ENCODE measurements at regions not wholly inside any gene's neighbourhood (a gene's known extent, or its start where the extent isn't known, plus 50 kb on each side); places are given as distances from the start of the nearest gene placed in this dataset.

DNA sequence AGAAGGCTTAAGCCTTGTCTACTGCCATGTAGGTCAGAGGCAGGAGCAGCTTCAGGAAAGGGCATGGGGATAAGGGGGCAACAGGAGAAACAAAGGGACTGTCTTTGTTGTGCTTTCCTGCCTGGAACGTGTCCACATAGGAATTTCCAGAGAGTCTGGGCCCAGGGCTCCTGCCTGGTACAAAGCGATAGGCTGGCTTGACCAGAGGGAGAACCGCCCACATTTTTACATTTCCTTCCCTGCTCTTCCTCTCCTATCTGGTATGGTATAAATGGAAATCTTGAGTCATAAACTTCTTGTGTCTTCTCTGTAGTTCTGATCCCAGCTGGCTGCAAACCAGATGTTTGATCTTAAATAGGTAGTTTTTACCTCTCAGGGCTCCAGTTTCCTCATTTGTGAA is 414.8 kb downstream of the HRH4 start:
- Histone ChIP-seq H3K4me1 (no peaks in the 10 kb centered on the region), H3K4me3 (no peak overlapping the region), H3K27ac (no peak overlapping the region), H3K36me3 (no peaks in the 10 kb centered on the region), H3K27me3 (peaks cover 0 to under 1% (median 0%) of the 10 kb centered on the region in 4 donors), H3K9me3 (no peaks in the 10 kb centered on the region)
- DNase-seq, result no peak
- WGBS, 2 donors, result 59 to 62% methylated on average over 3 of the region's 3 CpGs
- no peak for ATAC-seq
- no peak for TF ChIP-seq CTCF (IDR thresholded peaks at IDR 0.05)
- intact Hi-C loops (cut with DNase I), result no loop called here
- no peak for FAIRE-seq

DNA sequence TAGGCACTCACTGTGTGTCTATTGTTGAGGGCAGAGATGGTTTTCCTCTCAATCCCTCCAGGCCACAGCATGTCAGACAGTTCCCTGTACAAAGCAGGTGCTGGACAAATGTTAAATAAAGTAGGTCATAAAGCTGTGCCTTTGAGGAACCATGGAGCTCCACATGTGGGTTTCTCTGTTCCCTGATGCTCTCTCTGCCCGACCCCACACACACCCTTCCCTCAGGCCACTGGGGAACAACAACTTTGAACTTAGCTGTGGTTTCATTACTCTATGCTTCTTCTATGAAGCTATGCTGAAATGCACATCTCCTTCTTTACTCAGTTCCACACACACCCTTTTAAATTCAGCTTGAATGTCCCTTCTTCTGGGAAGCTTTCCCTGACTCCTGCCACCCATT is 415.3 kb downstream of the HRH4 start:
- no peaks in the 10 kb centered on the region for H3K27me3 ChIP-seq
- H3K27ac ChIP-seq, result no peak overlapping the region
- H3K36me3 ChIP-seq, result no peaks in the 10 kb centered on the region
- no peaks in the 10 kb centered on the region for H3K9me3 ChIP-seq
- intact Hi-C loops (cut with DNase I), result no loop called here
- WGBS, 2 donors, result 24 to 25% methylated on average over 1 of the region's 1 CpG
- ATAC-seq, result no peak
- TF ChIP-seq CTCF (IDR thresholded peaks at IDR 0.05), result no peak
- no peak overlapping the region for H3K4me3 ChIP-seq
- DNase-seq, result no peak
- no peak for FAIRE-seq
- H3K4me1 ChIP-seq, result no peaks in the 10 kb centered on the region

DNA sequence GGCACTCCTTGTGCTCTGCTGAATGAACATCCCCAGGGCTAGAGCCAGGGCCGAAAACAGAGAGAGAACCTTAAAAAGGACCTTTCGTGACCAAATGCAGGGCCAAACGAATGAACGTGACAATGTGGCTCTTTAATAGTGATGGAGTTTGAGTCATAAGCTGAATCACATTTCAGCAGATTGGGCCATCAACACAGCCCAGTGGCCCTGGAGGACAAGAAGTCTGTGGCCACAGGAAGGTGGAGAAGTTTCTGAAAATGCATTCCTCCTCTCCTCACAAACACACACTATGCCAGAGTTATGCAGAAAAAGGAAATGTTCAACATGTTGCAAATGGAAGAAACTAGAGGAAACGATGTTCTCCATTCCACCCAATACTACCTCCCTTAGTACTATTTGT is 415.8 kb downstream of the HRH4 start:
- intact Hi-C loops (cut with DNase I), result no loop called here
- ATAC-seq, result no peak
- no peaks in the 10 kb centered on the region for H3K9me3 ChIP-seq
- H3K36me3 ChIP-seq, result no peaks in the 10 kb centered on the region
- WGBS, 2 donors, result 58 to 82% methylated on average over 5 of the region's 5 CpGs
- no peak for TF ChIP-seq CTCF (IDR thresholded peaks at IDR 0.05)
- H3K4me1 ChIP-seq, result no peaks in the 10 kb centered on the region
- no peak overlapping the region for H3K4me3 ChIP-seq
- H3K27ac ChIP-seq, result no peak overlapping the region
- FAIRE-seq, result no peak
- DNase-seq, result no peak
- H3K27me3 ChIP-seq, result no peaks in the 10 kb centered on the region

DNA sequence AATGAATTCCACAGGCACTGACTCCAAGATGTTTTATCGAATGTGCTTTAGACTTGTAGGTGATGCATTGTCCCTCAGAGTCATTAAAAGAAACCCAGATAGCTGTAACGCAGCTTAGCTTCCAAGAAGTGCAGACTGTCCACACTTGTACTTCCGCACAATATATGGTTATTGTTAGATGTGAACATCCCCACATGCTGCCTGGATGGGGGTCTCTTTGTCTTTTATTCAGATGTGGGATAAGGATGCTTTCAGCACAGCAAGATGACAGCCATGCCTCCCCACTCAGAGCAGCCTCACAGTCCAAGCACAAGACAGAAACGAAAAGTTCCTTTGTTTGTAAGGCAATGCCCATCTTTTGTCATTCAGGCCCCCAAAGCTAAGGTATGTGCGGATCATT is 416.6 kb downstream of the HRH4 start:
- H3K4me1 ChIP-seq, result no peaks in the 10 kb centered on the region

GRCh38 chr18:24877546-24877945 is 417.1 kb downstream of the HRH4 start:
- H3K9me3 ChIP-seq, result no peaks in the 10 kb centered on the region
- FAIRE-seq (no peak), DNase-seq (no peak), ATAC-seq (no peak)
- no peaks in the 10 kb centered on the region for H3K27me3 ChIP-seq
- H3K4me1 ChIP-seq, result no peaks in the 10 kb centered on the region
- TF ChIP-seq CTCF (IDR thresholded peaks at IDR 0.05), result no peak
- 24 to 25% methylated on average over 6 of the region's 6 CpGs for WGBS, 2 donors
- intact Hi-C loops (cut with DNase I), result no loop called here
- no peak overlapping the region for H3K4me3 ChIP-seq
- H3K27ac ChIP-seq, result no peak overlapping the region
- H3K36me3 ChIP-seq, result no peaks in the 10 kb centered on the region

More for the DNA sequence above, 416.6 kb downstream of the HRH4 start:
- H3K4me3 ChIP-seq, result no peak overlapping the region
- intact Hi-C loops (cut with DNase I), result no loop called here
- H3K36me3 ChIP-seq, result no peaks in the 10 kb centered on the region
- no peaks in the 10 kb centered on the region for H3K27me3 ChIP-seq
- H3K27ac ChIP-seq, result no peak overlapping the region
- no peaks in the 10 kb centered on the region for H3K9me3 ChIP-seq
- no peak for ATAC-seq
- no peak for FAIRE-seq
- 40 to 52% methylated on average over 5 of the region's 5 CpGs for WGBS, 2 donors
- DNase-seq, result no peak
- TF ChIP-seq CTCF (IDR thresholded peaks at IDR 0.05), result no peak
